Activated CD4-positive, alpha-beta T cell treated with anti-CD3 and anti-CD28 coated beads, Interleukin-2, amount 10 ng/mL, durations not matched to agents 24 days and 14 days (primary cell): ENCODE measurements at regions not wholly inside any gene's neighbourhood (a gene's known extent, or its start where the extent isn't known, plus 50 kb on each side); places are given as distances from the start of the nearest gene placed in this dataset.
"Not testable (repeated sequence)": the region's sequence is repeated elsewhere in the genome, so short reads cannot be mapped to it uniquely, and the experiment has no call there.

Experiments used
- DNase-seq: peaks from one replicate; pipeline ENCODE4 v3.0.0; 2022
- H3K27ac Mint-ChIP-seq: one replicate; pipeline ENCODE4 v1.8.0; 2022; ENCODE audit warnings: mild to moderate bottlenecking, mixed read lengths
- H3K27me3 Mint-ChIP-seq: one replicate; pipeline ENCODE4 v1.8.0; 2022; ENCODE audit warnings: mixed read lengths
- H3K36me3 Mint-ChIP-seq: one replicate; pipeline ENCODE4 v1.8.0; 2022; ENCODE audit warnings: low read depth, mild to moderate bottlenecking, mixed read lengths
- H3K4me1 Mint-ChIP-seq: one replicate; pipeline ENCODE4 v1.8.0; 2021; ENCODE audit warnings: mixed read lengths
- H3K4me3 Mint-ChIP-seq: one replicate; pipeline ENCODE4 v1.8.0; 2022; ENCODE audit warnings: mild to moderate bottlenecking, moderate library complexity, mixed read lengths
- H3K9me3 Mint-ChIP-seq: one replicate; pipeline ENCODE4 v1.8.0; 2021; ENCODE audit warnings: mixed read lengths
- intact Hi-C: fragments of 100-400 bp; cut with micrococcal nuclease; formaldehyde crosslinking; loops from one replicate; pipeline ENCODE4 v1.15.1; 2023

GRCh38 chr2:76169276-76170008 is 458.7 kb upstream of the GCFC2 start:
- no peaks in the 10 kb centered on the region for H3K4me1 Mint-ChIP-seq
- no peaks in the 10 kb centered on the region for H3K36me3 Mint-ChIP-seq
- H3K9me3 Mint-ChIP-seq: peaks cover 9% of the 10 kb centered on the region
- no peak overlapping the region for H3K27ac Mint-ChIP-seq
- DNase-seq: no peak
- intact Hi-C loops: no loop called here
- H3K27me3 Mint-ChIP-seq: no peaks in the 10 kb centered on the region
- no peak overlapping the region for H3K4me3 Mint-ChIP-seq

GRCh38 chr2:76163860-76164259 is 453.1 kb upstream of the GCFC2 start:
- Mint-ChIP-seq H3K4me1 (no peaks in the 10 kb centered on the region), H3K27me3 (no peaks in the 10 kb centered on the region), H3K9me3 (no peaks in the 10 kb centered on the region), H3K27ac (no peak overlapping the region), H3K36me3 (no peaks in the 10 kb centered on the region), H3K4me3 (no peak overlapping the region)
- DNase-seq: no peak
- intact Hi-C loops: no loop called here

- no peaks in the 10 kb centered on the region for H3K27me3 Mint-ChIP-seq
- H3K27ac Mint-ChIP-seq: no peak overlapping the region
- no peaks in the 10 kb centered on the region for H3K36me3 Mint-ChIP-seq
- DNase-seq: no peak
- no peaks in the 10 kb centered on the region for H3K9me3 Mint-ChIP-seq
- intact Hi-C loops: no loop called here
- no peak overlapping the region for H3K4me3 Mint-ChIP-seq
- H3K4me1 Mint-ChIP-seq: no peaks in the 10 kb centered on the region
Observed at GRCh38 chr2:76160670-76161069, 450.0 kb upstream of the GCFC2 start.

- H3K9me3 Mint-ChIP-seq: no peaks in the 10 kb centered on the region
- no peak overlapping the region for H3K27ac Mint-ChIP-seq
- H3K36me3 Mint-ChIP-seq: no peaks in the 10 kb centered on the region
- H3K27me3 Mint-ChIP-seq: no peaks in the 10 kb centered on the region
- no peaks in the 10 kb centered on the region for H3K4me1 Mint-ChIP-seq
- no peak for DNase-seq
- intact Hi-C loops: no loop called here
- H3K4me3 Mint-ChIP-seq: no peak overlapping the region
Observed at GRCh38 chr2:76159042-76159648, 448.4 kb upstream of the GCFC2 start.

DNA sequence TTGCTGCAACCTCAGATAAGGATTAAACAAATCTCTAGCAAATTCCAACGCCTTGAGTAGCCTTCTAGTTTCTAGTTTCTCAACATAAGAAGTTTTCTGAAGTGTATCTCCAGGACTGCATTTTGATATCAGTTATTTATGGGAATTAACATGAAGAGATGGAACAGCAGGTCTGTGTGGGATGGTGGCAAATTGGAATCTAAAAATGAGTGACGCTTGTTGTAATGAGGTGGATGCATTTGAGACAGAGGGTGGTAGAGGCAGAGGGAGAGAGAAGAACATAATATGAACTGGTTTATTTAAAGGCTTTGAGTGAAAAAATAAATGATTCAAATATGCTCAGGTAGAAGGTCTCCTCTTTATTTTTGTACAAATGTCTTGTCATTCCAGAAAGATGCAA is 446.8 kb upstream of the GCFC2 start:
- Mint-ChIP-seq H3K9me3 (no peaks in the 10 kb centered on the region), H3K27me3 (no peaks in the 10 kb centered on the region), H3K4me1 (no peaks in the 10 kb centered on the region), H3K27ac (no peak overlapping the region), H3K36me3 (no peaks in the 10 kb centered on the region), H3K4me3 (no peak overlapping the region)
- no peak for DNase-seq
- intact Hi-C loops: no loop called here

GRCh38 chr2:76154981-76155380 is 444.3 kb upstream of the GCFC2 start:
- no peak overlapping the region for H3K4me3 Mint-ChIP-seq
- intact Hi-C loops: no loop called here
- no peaks in the 10 kb centered on the region for H3K36me3 Mint-ChIP-seq
- no peaks in the 10 kb centered on the region for H3K9me3 Mint-ChIP-seq
- H3K27me3 Mint-ChIP-seq: no peaks in the 10 kb centered on the region
- H3K4me1 Mint-ChIP-seq: no peaks in the 10 kb centered on the region
- no peak overlapping the region for H3K27ac Mint-ChIP-seq
- no peak for DNase-seq

- H3K4me3 Mint-ChIP-seq: no peak overlapping the region
- H3K27ac Mint-ChIP-seq: no peak overlapping the region
- intact Hi-C loops: no loop called here
- H3K36me3 Mint-ChIP-seq: no peaks in the 10 kb centered on the region
- DNase-seq: no peak
- H3K27me3 Mint-ChIP-seq: no peaks in the 10 kb centered on the region
- peaks cover 5% of the 10 kb centered on the region for H3K9me3 Mint-ChIP-seq
- no peaks in the 10 kb centered on the region for H3K4me1 Mint-ChIP-seq
Observed at GRCh38 chr2:76149846-76150245, 439.1 kb upstream of the GCFC2 start.

GRCh38 chr2:76139303-76139702 is 428.6 kb upstream of the GCFC2 start:
- H3K36me3 Mint-ChIP-seq, H3K27ac Mint-ChIP-seq, H3K4me1 Mint-ChIP-seq, intact Hi-C loops, H3K27me3 Mint-ChIP-seq, H3K4me3 Mint-ChIP-seq, DNase-seq: not testable (repeated sequence)
- peaks cover 14% of the 10 kb centered on the region for H3K9me3 Mint-ChIP-seq

- Mint-ChIP-seq H3K27ac (no peak overlapping the region), H3K36me3 (no peaks in the 10 kb centered on the region), H3K27me3 (no peaks in the 10 kb centered on the region), H3K9me3 (peaks cover 3% of the 10 kb centered on the region), H3K4me3 (no peak overlapping the region), H3K4me1 (no peaks in the 10 kb centered on the region)
- DNase-seq: no peak
- intact Hi-C loops: no loop called here
Observed at GRCh38 chr2:76128622-76129021, 417.9 kb upstream of the GCFC2 start.

- Mint-ChIP-seq H3K27me3 (no peaks in the 10 kb centered on the region), H3K4me3 (no peak overlapping the region), H3K9me3 (peaks cover 11% of the 10 kb centered on the region), H3K27ac (no peak overlapping the region), H3K36me3 (no peaks in the 10 kb centered on the region), H3K4me1 (no peaks in the 10 kb centered on the region)
- intact Hi-C loops: no loop called here
- no peak for DNase-seq
Observed at GRCh38 chr2:76120176-76120575, 409.5 kb upstream of the GCFC2 start.

GRCh38 chr2:76089683-76090082 is 379.0 kb upstream of the GCFC2 start:
- Mint-ChIP-seq H3K9me3 (no peaks in the 10 kb centered on the region), H3K27ac (no peak overlapping the region), H3K27me3 (no peaks in the 10 kb centered on the region), H3K4me3 (no peak overlapping the region), H3K36me3 (no peaks in the 10 kb centered on the region), H3K4me1 (no peaks in the 10 kb centered on the region)
- intact Hi-C loops: no loop called here
- DNase-seq: no peak

- Mint-ChIP-seq H3K27me3 (no peaks in the 10 kb centered on the region), H3K4me3 (no peak overlapping the region), H3K36me3 (no peaks in the 10 kb centered on the region), H3K27ac (no peak overlapping the region), H3K9me3 (no peaks in the 10 kb centered on the region), H3K4me1 (no peaks in the 10 kb centered on the region)
- intact Hi-C loops: no loop called here
- DNase-seq: no peak
Observed at GRCh38 chr2:76083248-76083647, 372.5 kb upstream of the GCFC2 start.

GRCh38 chr2:76082509-76082908 is 371.8 kb upstream of the GCFC2 start:
- no peak overlapping the region for H3K27ac Mint-ChIP-seq
- intact Hi-C loops: no loop called here
- no peaks in the 10 kb centered on the region for H3K36me3 Mint-ChIP-seq
- H3K4me3 Mint-ChIP-seq: no peak overlapping the region
- H3K9me3 Mint-ChIP-seq: no peaks in the 10 kb centered on the region
- DNase-seq: no peak
- no peaks in the 10 kb centered on the region for H3K4me1 Mint-ChIP-seq
- H3K27me3 Mint-ChIP-seq: no peaks in the 10 kb centered on the region

GRCh38 chr2:76080154-76080553 is 369.4 kb upstream of the GCFC2 start:
- no peak overlapping the region for H3K27ac Mint-ChIP-seq
- no peaks in the 10 kb centered on the region for H3K9me3 Mint-ChIP-seq
- no peaks in the 10 kb centered on the region for H3K4me1 Mint-ChIP-seq
- DNase-seq: no peak
- no peaks in the 10 kb centered on the region for H3K27me3 Mint-ChIP-seq
- H3K4me3 Mint-ChIP-seq: no peak overlapping the region
- H3K36me3 Mint-ChIP-seq: no peaks in the 10 kb centered on the region
- intact Hi-C loops: no loop called here

DNA sequence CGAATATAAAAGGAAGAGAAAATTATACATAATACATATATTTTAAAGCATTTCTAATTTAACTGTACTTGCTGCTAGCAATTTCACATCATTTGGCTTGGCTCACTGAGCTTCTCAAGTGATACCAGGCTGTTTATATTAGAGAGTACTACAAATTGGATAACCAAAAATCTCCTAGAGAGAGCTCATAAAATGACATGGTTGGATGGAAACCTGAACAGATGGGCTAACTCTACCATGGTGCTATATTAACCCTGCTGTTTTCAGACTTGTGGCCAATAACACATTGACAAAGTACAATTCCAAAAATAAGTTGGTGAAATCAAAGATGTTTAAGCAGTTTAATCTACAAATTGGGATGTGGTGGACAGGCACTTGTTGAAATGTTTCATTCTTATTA is 364.4 kb upstream of the GCFC2 start:
- intact Hi-C loops: no loop called here
- Mint-ChIP-seq H3K9me3 (no peaks in the 10 kb centered on the region), H3K4me1 (no peaks in the 10 kb centered on the region), H3K36me3 (no peaks in the 10 kb centered on the region), H3K27ac (no peak overlapping the region), H3K27me3 (no peaks in the 10 kb centered on the region), H3K4me3 (no peak overlapping the region)
- no peak for DNase-seq
